ENCODE measurements at regions not wholly inside any gene's neighbourhood (a gene's known extent, or its start where the extent isn't known, plus 50 kb on each side); places are given as distances from the start of the nearest gene placed in this dataset.

- no peak for TF ChIP-seq CTCF (IDR thresholded peaks at IDR 0.05)
- no peak for TF ChIP-seq POLR2A (IDR thresholded peaks at IDR 0.05; ENCODE audit: low read depth)
- TF ChIP-seq POLR2AphosphoS5 (IDR thresholded peaks at IDR 0.05), result no peak
Observed at GRCh38 chr5:68420476-68421344, 205.2 kb downstream of the PIK3R1 start.
